ENCODE measurements at regions not wholly inside any gene's neighbourhood (a gene's known extent, or its start where the extent isn't known, plus 50 kb on each side); places are given as distances from the start of the nearest gene placed in this dataset.

GRCh38 chr2:210966330-210966729 lies 409.9 kb downstream of the CPS1 start:
- TF ChIP-seq POLR2A (IDR thresholded peaks at IDR 0.05; ENCODE audit: low read length) (no peak), CHD2 (IDR thresholded peaks at IDR 0.05; ENCODE audit: low read length, partially characterized antibody) (no peak)

All from A549 (cell line).